SIG-M5 (cell line): ENCODE measurements at regions not wholly inside any gene's neighbourhood (a gene's known extent, or its start where the extent isn't known, plus 50 kb on each side); places are given as distances from the start of the nearest gene placed in this dataset.

Experiments used
- DNase-seq: peaks from one replicate; lab custom pipeline; 2025; lab: John Stamatoyannopoulos, UW

DNA sequence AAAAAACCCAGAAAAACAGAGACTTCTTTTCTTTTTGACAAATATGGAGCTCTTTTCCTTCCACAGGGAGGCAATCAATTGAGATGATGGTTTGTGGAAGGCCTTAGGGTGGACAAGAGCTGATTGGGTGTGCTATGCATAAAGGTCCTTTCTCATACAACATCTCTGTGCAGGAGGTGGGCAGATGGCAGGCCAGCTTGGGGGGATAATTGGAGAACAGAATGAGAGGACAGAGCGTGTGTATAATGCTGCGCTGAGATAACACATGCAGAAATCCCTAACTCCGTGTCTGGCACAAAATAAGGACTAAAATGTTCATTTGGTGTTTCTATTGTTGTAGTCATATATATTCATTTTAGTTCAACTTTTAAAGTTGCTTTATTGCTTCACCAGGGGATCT, 159.0 kb upstream of the MEF2C start:
- DNase-seq: no peak

DNA sequence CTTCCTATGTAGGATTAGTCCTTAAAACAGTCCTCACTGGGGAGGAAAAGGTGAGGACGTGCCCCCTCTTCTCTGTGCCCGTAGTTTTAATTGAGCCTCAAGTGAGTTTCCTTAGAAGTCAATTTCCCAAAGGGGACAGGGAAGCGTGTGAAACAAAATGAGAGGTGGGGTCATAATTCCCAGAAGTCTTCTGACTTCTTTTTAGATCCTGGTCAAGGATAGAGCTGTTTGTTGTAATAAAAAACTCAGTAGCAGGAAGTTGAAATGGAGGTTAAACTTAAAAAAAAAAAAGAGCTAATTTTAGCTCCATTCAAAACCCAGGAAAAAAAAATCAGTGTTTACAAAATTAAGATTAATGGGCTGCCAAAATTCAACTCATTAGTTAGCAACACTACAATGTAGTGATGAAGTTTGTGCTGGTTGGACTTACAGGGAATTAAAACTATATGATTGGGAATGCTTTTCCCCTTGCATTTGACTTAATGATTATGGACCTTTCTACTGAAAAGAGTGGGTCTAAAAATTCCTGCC, 158.3 kb upstream of the MEF2C start:
- DNase-seq: no peak

DNA sequence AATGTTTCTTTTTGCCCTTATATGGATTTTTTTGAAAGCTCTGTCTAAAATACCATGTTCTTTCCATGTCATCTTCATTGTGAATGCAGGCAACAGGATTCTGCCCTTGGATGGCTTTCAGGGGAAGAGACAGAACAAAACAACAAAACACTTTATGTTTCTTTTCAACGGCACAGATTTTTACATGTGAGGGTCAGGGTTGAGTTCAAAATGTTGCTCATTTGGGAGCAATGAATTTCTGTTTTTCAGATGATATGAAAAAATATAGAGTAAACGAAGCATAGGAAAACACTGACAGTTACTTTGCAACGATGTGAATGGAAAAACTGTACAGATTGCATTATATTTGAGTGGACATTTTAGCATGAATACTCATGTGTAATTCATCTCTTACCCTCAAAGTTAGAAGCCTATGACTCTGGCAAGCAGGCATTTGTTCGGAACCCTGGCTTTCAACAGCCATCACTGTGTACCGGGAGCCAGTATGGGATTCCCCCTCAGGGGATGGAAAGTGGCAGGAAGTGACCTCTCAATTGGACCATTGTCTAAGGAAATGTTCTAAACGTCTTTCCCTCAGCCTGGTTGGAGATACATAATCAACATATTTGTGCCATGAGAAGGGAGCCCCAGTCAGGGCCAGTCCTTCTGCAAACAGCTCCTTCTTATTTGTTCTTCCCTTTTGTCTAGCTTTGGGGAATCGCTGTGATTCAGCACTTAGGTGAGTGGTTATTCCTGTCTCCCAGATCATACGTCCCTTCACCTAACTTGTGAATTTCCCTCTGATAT, 153.9 kb upstream of the MEF2C start:
- DNase-seq: no peak

DNA sequence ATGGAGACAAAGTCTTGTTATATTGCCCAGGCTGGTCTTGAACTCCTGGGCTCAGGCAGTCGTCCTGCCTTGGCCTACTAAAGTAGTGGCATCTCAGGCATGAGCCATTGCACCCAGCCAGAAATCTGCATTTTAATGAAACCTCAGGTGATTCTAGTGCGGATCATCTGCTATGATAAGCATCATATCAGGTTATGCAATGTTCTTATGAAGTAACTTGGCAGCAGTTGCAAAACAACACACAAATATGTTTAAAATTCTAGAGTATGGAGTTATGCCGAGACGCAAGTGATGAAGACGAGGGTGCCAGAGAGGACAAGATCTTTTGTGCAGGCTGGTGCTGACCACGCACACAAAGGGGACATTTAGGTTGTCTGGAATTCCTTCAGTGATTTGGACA, 153.2 kb upstream of the MEF2C start:
- no peak for DNase-seq

DNA sequence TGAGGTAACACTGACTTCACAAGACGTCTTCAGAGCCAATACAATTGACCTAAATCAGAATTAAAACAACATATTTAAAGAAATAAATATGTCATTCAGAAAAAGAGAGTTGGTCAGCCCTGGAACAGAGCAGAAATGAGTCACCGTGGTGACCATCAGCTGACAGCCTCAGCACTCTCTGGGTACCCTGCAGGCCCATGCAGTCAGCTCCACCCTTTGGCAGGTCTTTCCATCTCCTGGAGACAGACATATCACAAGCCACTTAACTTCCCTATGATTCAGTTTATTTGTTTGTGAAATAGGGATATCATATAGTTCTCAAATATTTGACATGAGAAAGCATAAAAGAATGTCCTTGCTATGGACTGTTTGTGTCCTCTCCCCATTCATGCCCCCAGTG, 151.6 kb upstream of the MEF2C start:
- no peak for DNase-seq

DNA sequence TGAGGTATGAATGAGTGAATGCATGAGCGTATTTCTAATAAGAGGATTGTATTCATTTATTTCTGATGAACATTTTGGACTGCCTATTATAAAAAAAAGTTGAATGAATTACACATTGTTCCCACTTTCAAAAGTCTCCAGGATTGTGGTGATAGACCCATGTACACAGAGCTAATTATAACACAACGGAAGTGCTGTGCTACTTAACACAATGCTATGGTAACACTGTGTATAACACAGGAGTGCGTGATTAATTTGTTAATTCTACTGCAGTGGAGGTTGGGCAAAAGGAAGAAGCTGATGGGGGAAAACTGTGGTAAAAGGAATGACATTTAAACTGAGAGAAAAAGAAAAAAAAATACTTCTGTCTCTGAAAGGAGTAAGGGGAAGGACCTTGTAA, 147.8 kb upstream of the MEF2C start:
- DNase-seq: no peak

DNA sequence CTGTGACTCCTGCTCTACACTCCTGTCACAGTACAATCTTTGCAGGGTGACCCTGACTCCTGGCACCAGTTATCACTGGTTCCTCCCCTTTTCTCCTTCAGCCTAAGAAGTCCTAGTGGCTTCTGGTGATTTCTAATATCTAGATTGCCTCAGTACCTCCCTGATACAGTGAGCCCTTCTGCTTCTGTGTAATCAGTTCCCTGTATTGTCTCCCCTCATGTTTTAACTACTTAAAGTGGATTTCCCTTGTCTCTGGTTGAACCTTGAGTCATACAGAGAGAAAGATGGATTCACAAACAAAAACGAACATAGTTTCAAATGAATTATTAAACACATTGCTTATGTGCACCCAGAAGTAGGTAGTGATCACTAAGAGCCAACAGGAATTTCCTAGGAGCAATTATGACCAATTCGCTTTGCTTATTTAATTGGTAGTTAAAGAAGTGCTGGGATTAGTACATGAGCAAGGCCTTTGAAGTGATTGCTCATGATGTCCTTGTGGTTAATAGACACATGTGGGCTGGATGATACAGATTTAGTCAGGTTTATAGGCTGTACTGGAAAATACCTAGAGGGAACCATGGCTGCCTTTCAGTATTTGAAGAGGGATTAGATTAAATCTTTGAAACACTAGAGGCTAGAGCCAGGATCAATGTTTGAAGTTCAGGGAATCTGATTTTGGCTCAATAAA, 145.8 kb upstream of the MEF2C start:
- no peak for DNase-seq

DNA sequence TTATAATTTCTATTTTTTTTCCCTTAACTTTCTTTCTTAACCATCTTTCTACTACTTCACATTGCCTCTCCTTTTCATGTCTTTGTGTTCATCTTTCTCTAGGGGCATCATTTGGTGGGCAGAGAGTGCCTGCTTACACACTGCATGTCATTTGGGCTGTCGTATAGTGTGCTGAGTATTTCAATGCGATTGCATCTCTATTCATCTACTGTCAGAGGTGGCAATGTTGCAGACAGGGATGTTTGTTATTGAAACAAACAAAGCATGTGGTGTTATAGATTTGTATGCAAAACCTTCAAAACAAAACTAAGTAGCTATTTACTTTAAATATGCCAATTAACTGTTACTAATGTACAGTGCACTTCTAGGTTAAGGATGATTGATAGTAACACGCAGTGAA, 141.1 kb upstream of the MEF2C start:
- no peak for DNase-seq

DNA sequence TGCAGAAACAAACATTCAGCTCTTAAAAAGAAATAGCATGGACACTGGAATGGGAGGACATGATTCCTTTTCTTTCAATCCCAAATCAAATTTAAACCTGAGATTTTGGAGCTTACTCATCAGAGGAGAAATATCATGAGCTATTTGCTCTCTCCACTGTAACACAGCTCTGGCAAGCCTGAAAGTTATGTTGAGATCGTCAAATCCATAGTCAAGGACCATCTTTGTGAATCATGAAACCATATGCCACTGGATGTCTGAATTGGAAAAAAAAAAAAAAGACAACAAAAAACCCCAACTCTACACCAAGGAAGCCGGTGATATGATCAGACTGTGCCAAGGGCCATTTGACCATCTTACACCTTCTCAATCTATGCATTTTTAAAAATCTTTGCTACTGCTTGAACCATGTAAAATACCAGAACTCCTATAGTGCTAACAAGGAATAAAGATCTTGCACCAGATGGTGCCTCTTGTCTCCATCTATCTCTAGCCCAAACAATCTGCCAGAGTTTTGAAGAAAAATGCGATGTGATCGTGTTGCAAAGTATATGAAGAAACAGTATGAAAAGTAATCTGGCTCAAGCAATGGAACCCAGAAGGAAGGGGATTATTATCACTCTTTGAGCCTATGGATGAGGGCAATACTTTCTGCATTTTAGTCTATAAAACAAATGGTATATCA, 138.1 kb upstream of the MEF2C start:
- no peak for DNase-seq

DNA sequence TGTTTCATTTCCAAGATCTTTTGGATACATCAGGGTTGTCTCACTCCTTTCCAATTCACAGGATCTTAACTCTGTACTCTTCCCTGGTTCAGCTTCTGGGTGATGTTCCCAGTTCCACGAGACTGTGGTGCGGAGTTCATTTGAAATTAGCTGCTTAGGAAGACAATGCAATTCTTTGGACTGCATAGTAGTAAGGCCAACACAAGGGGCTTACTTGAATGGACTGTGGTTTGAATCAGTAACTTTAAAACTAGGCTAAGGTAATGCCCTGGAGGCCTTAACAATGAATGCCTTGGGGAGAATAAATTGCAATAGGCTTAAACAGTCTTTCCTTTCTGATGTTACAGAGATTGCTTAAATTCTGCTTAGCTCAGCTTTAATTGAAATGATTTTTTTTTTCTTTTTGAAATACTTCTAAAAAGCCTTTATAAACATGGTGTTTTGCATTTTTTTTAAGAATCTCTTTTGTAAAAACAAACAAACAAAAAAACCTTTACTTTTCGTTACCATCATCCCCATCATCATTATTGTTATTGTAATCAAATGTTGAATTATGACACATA, 133.8 kb upstream of the MEF2C start:
- no peak for DNase-seq

DNA sequence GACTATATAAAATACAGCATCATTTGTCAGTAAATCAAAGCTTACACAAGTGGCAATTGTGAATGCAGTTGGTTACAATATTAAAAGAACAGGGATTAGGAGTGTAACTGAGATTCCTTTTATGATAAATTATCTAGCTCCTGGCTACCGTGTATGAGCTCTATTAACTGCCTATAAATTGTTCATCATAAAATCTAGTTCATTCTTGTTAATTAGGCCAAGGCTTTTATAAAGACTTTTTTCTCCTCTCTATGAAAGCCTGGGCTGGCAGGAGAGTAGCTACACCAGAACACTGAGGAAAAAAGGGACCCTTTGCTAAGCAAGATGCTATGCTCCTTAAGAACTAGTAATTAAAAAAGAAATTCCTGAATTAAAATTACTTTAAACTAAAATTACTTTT, 132.4 kb upstream of the MEF2C start:
- DNase-seq: no peak

DNA sequence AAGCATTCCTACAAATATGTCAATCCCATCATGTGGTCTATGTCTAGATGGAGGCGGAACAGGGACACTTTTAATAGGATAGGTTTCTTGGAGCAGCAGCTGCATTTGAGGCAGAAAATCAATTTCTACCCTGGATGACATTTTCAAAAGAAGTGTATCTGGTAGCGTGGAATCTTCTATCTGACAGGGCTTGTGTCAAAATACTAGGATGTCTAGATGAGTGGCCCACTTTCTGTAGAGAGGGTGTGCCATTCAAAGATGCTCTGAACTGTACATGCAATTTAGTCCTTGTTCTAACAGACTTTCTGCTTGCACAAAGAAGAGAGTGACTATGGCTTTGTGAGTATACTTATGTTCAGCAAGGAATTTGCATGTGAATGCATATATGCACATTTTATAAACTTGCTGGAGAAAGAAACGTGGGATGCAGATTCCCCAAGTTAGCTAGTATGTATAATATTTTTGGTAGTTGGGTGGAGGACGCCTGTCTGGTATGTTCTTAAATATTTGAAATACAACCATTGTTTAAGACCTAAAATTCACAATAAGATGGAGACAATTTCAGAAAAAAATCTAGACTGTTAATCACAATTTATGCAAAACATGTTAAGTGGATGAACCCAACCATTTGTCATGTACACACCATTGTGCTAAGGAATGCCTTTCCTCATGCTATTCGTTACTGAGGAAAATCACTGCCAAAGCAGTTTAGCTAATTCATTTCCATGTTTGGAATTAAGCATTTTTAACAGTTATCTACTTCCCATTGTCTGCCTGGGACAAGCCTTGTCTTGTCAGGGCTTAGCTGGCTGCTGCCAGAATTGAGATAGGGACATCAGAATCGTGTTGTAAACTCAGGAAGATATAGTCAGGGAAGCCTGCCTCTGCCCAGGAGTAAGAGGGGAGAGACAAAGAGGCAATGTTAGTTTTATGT, 129.1 kb upstream of the MEF2C start:
- DNase-seq: no peak

DNA sequence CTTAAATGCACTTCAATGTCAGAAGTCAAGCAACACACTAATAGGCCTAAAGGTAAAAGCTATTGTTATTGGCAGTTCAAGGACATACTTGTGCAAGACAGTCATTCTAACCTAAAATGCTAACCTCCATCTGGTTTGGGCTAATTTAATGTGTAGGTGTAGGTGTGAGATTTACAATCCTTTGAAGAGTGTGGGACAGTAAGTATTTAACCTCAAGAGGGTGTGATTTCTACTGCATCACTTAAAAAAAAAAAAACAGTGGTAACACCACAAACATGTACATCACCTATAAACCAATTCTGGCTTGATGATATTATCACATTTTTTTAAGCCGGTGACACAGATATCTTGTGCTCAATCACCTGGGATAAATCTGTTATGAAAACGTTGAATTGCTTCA, 127.5 kb upstream of the MEF2C start:
- DNase-seq: no peak

DNA sequence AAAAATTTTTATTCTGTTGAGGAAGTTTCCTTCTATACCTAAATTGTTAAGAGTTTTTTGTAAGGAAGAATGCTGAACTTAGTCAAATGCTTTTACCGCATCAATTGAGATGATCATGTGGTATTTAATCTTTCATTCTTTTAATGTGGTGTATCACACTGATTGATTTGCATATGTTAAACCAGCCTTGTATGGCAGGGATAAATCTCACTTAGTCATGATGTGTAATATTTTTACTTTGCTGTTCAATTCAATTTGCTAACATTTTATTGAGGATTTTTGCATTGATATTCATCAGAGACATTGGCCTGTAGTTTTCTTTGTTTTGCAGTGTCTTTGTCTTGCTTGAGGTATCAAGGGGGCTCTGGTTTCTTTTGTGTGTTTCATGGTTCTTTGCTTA, 125.3 kb upstream of the MEF2C start:
- no peak for DNase-seq

DNA sequence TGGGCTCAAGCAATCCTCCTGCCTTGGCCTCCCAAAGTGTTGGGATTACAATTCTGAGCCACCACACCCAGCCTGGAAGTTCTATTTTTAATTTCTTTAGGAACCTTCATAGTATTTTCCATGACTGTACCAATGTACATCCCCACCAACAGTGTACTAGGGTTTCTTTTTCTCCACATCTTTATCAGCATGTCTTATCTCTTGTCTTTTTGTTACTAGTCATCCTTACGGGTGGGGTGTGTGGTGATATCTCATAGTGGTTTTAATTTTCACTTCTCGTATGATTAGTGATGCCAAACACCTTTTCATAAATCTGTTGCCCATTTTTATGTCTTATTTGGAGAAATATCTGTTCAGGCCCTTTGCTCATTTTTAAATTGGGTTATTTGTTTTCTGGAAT, 123.0 kb upstream of the MEF2C start:
- no peak for DNase-seq

DNA sequence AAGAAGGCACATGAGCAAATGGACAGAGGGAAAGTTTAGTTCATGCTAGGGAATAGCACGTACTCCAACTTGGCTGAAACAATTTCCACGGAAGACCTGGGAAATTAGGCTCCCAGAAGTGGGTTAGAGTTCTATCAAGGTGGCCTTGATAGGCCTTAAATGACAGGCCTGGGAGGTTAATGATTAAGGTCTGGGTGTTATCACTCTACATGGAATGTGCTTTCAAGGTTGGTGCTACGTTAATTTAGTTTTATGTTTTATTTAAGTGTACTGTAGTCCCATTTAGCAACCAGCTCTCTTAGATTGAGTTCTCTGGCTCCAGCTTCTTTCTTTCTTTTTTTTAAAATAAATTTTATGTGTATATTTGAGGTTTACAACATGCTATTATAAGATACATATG, 121.4 kb upstream of the MEF2C start:
- no peak for DNase-seq

DNA sequence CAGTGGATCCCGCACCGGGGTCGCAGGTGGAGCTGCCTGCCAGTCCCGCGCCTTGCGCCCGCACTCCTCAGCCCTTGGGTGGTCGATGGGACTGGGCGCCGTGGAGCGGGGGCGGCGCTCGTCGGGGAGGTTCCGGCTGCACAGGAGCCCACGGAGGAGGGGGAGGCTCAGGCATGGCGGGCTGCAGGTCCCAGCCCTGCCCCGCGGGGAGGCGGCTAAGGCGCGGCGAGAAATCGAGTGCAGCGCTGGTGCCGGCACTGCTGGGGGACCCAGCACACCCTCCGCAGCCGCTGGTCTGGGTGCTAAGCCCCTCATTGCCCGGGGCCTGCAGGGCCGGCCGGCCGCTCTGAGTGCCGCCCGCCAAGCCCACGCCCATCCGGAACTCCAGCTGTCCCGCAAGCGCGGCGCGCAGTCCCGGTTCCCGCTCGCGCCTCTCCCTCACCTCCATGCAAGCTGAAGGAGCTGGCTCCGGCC, 120.6 kb upstream of the MEF2C start:
- no peak for DNase-seq

DNA sequence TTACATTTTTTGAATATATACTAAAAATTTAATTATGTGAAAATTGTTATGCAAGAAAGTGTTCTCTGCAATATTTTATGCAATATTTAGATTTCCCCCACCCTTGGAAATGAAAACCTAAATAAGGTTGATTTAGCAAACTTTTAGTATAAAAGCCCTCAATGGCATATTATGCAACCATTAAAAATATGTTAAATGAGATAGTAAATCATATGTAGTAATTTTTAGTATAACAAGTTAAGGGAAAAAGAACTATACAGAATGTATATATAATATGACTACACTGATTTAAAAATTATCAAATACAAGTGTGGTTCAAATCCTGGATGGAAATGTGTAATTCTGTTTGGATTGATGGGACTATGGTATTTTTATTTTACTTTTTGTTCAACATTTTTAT, 116.9 kb upstream of the MEF2C start:
- DNase-seq: no peak

DNA sequence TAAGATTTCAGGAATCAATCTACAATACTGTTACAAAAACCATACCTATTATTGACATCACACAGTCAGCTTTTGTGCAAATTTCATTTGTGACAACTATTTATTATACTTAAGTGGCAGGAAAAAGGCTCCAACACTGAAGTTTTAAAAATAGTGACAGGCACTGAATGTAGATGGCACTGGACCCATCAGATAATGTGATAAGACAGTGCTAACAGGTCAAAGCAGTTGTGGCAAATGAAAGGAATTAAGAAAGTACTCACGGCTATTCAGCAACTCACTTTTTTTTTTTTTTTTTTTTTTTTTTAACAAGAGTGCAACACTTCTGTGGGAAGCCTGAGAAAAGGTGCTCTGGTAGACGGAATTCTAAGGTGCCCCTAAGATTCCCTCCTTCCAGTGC, 115.0 kb upstream of the MEF2C start:
- no peak for DNase-seq

DNA sequence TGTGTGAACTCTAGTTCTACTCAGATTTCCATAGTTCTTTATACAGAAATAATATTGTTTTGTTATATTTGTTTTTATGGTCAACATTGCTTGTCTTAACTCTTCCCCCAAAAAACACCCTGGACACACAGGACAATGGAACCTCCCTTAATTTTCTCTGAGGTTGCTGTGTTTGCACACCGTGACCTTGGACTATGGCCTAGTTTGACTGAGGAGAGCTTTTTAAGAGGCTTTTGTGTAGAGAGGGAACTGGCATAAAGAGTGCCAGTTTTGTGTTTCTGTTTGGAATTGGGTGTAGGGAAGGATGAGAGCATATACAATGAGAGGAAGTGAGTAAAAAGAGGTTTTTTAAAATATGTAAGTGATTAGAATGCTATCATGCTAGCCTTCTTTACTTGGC, 101.1 kb upstream of the MEF2C start:
- no peak for DNase-seq

DNA sequence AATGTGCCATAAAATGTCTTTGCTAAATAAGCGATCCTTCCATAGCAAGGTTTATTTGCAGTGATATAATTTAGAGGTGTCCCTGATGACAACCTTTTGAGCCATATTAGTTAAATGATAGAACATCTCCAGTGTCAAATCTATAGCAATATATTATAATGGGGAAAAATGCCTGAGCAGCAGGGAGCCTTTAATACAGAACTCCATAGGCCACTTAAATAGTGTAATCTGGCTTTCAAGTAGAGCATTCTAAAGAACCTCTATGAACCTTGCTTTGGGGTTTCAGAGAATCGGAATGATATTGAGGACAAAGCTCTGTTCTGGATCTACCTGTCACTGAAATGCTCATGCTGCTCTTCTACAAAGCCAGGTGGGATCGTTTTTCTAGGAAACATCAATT, 96.7 kb upstream of the MEF2C start:
- no peak for DNase-seq

DNA sequence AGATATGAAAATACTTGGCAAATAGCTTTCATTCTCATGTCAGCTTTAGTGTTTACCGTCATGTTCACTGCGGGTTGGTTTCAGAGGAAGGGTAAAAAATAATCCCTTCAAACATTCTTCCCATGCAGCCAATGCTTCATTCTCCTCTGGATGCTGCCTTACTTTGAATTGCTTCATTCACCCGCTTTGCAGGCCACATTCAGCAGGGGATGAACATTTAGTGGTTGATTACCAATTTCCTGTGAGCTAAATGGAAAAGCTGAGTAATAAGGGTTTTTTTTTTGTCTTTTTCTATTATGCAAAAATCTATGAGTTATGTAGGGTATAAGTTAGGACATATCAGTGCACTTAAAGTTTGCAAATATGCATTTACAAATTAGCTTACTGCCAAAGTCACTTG, 96.3 kb upstream of the MEF2C start:
- no peak for DNase-seq
